ENCODE measurements at regions not wholly inside any gene's neighbourhood (a gene's known extent, or its start where the extent isn't known, plus 50 kb on each side); places are given as distances from the start of the nearest gene placed in this dataset.

DNA sequence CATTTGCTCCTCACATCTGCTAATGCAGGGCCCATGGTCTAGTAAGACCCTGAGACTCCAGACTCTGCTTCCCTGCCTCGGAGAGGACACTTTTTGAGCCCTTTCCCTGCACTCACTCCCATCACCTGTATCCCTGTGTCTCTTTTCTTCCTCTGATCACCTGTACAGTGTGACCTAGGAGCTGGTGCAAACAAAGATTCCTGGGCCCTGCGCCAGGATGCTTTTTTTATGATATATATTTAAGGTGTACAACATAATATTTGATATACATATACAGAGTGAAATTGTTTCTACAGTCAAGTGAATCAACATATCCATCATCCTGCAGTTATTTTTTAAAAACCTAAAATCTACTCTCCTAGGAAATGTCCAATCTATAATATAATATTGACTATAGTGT is 355.4 kb downstream of the MAFB start:
- H3K4me3 Mint-ChIP-seq, result no peak overlapping the region
- H3K27me3 Mint-ChIP-seq, result peaks cover 10% of the 10 kb centered on the region
- DNase-seq (no peak), ATAC-seq (no peak)
- no peaks in the 10 kb centered on the region for H3K9me3 Mint-ChIP-seq
- no peak overlapping the region for H3K27ac Mint-ChIP-seq
- ChIA-PET CTCF (no interaction called here), POLR2A (no interaction called here)
- TF ChIP-seq, protein P1, sequence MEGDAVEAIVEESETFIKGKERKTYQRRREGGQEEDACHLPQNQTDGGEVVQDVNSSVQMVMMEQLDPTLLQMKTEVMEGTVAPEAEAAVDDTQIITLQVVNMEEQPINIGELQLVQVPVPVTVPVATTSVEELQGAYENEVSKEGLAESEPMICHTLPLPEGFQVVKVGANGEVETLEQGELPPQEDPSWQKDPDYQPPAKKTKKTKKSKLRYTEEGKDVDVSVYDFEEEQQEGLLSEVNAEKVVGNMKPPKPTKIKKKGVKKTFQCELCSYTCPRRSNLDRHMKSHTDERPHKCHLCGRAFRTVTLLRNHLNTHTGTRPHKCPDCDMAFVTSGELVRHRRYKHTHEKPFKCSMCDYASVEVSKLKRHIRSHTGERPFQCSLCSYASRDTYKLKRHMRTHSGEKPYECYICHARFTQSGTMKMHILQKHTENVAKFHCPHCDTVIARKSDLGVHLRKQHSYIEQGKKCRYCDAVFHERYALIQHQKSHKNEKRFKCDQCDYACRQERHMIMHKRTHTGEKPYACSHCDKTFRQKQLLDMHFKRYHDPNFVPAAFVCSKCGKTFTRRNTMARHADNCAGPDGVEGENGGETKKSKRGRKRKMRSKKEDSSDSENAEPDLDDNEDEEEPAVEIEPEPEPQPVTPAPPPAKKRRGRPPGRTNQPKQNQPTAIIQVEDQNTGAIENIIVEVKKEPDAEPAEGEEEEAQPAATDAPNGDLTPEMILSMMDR (IDR thresholded peaks at IDR 0.05), result no peak
- H3K4me1 Mint-ChIP-seq (ENCODE audit: low read depth), result no peaks in the 10 kb centered on the region
- intact Hi-C loops (cut with micrococcal nuclease), result no loop called here
- no peaks in the 10 kb centered on the region for H3K36me3 Mint-ChIP-seq (ENCODE audit: low read depth)

DNA sequence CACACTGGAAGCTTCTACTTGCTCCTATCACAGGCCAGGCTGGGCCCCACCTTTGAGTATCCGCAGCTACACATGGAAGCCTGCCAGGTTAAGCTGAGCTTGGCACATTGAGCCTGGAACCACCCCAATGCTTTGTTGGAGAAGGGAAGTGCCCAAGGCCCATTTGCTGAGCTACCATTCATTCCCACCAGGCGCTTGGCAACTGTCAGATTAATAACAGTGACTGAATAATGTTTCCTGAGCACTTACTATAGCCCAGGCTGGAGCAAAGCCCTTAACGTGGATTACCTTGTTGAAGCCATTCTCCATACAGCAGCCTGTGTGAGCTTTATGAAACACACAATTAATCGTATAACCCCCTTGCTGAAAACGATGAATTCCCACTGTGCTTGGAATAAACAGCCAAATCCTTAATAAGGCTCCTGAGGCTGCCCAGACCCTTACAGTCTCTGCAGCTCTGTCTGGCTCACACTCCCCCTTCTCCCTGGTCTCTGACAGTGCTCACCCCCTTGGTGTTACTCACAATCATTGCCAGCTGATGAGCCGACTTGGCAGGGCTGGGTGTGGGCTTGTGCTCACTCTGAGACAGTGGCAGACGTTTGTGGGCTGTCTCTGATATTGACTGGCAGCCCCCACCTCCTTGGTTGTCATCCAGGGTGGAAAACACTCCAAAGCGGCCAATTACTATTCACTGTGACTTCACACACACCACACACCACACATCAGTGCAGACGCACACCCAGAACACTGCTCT is 357.1 kb downstream of the MAFB start:
- Mint-ChIP-seq H3K36me3 (ENCODE audit: low read depth) (no peaks in the 10 kb centered on the region), H3K27ac (no peak overlapping the region), H3K4me1 (ENCODE audit: low read depth) (no peaks in the 10 kb centered on the region), H3K4me3 (no peak overlapping the region), H3K27me3 (peaks cover 11% of the 10 kb centered on the region), H3K9me3 (no peaks in the 10 kb centered on the region)
- TF ChIP-seq, protein P1 (IDR thresholded peaks at IDR 0.05), result no peak
- no peak for DNase-seq
- POLR2A ChIA-PET, result no interaction called here
- no peak for ATAC-seq
- intact Hi-C loops (cut with micrococcal nuclease), result no loop called here
- CTCF ChIA-PET, result no interaction called here

DNA sequence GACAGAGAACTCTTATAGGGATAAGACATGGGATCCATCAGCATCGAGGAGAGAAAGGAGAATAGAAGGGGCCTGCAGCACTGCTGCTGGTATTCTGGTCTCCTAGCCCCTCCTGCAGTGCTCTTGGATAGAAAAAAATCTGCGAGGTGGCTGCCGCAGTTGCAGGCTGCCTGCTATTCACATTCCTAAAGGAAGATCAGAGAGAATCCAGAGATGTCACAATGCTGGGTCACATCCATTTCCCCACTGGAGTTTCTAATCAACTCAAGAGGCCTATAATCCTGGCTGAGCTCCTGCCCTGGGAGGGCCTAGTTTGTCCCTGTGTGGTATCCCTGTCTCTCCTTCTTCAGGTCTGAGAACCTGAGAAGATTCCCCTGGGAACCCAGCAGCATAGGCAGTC is 357.8 kb downstream of the MAFB start:
- POLR2A ChIA-PET, result no interaction called here
- intact Hi-C loops (cut with micrococcal nuclease), result no loop called here
- no peak overlapping the region for H3K4me3 Mint-ChIP-seq
- CTCF ChIA-PET, result no interaction called here
- ATAC-seq (no peak), DNase-seq (no peak)
- no peaks in the 10 kb centered on the region for H3K36me3 Mint-ChIP-seq (ENCODE audit: low read depth)
- TF ChIP-seq, protein P1 (IDR thresholded peaks at IDR 0.05), result no peak
- H3K27ac Mint-ChIP-seq, result no peak overlapping the region
- H3K27me3 Mint-ChIP-seq, result peaks cover 11% of the 10 kb centered on the region
- H3K4me1 Mint-ChIP-seq (ENCODE audit: low read depth), result no peaks in the 10 kb centered on the region
- no peaks in the 10 kb centered on the region for H3K9me3 Mint-ChIP-seq

DNA sequence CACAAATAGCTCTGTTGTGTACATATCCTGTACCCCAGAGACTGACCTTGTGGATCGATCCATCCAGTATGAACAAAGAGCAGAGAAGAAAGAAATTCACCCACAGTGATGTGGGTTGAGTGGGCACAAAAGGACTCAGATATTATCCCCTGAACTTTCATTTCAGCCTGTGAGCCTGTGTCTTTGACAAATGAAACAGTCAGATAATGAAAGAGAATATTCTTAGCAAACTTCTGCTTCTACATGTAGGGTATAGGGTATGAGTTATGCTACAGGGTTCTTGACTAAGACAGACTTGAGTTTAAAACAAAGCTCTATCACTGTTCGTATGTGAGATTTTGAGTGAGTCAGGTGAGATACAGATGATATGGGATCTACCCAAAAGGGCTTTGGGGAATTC is 359.7 kb downstream of the MAFB start:
- intact Hi-C loops (cut with micrococcal nuclease), result no loop called here
- ChIA-PET POLR2A (no interaction called here), CTCF (no interaction called here)
- ATAC-seq (no peak), DNase-seq (no peak)
- peaks cover 9% of the 10 kb centered on the region for H3K27me3 Mint-ChIP-seq
- H3K27ac Mint-ChIP-seq, result no peak overlapping the region
- H3K4me1 Mint-ChIP-seq (ENCODE audit: low read depth), result no peaks in the 10 kb centered on the region
- TF ChIP-seq, protein P1 (IDR thresholded peaks at IDR 0.05), result no peak
- no peaks in the 10 kb centered on the region for H3K9me3 Mint-ChIP-seq
- H3K4me3 Mint-ChIP-seq, result no peak overlapping the region
- H3K36me3 Mint-ChIP-seq (ENCODE audit: low read depth), result no peaks in the 10 kb centered on the region

DNA sequence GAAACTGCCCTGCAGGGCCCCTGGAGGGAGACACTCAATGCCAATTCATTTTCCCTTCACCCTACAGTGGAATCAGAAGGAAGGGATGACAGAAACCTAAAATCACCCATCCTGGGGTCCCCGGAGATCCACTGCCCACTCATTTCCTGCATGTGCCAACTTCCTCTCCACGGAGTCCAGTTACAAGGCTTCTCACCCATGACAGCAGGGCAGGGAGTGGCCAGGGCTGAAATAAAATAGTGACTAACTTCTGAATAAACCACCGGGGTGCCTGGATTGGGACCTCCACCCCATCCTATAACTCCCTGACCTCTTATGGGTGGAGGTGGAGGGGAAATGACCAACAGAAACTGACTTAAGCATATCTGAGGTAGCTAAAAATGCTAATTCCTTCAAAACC is 362.3 kb downstream of the MAFB start:
- ChIA-PET POLR2A (no interaction called here), CTCF (no interaction called here)
- intact Hi-C loops (cut with micrococcal nuclease), result no loop called here
- TF ChIP-seq, protein P1 (IDR thresholded peaks at IDR 0.05), result no peak
- no peaks in the 10 kb centered on the region for H3K36me3 Mint-ChIP-seq (ENCODE audit: low read depth)
- ATAC-seq (no peak), DNase-seq (no peak)
- no peaks in the 10 kb centered on the region for H3K9me3 Mint-ChIP-seq
- H3K4me1 Mint-ChIP-seq (ENCODE audit: low read depth), result no peaks in the 10 kb centered on the region
- no peak overlapping the region for H3K27ac Mint-ChIP-seq
- no peak overlapping the region for H3K4me3 Mint-ChIP-seq
- peaks cover 5% of the 10 kb centered on the region for H3K27me3 Mint-ChIP-seq

Data from activated CD8-positive, alpha-beta T cell treated with anti-CD3 and anti-CD28 coated beads for 36 hours (primary cell).